ENCODE measurements at regions not wholly inside any gene's neighbourhood (a gene's known extent, or its start where the extent isn't known, plus 50 kb on each side); places are given as distances from the start of the nearest gene placed in this dataset.

GRCh38 chr2:54401554-54401953, 54.6 kb upstream of the SPTBN1 start:
- no peak overlapping the region for H3K4me3 ChIP-seq (ENCODE audit: low read depth, low read length)
- in situ Hi-C loops (cut with HindIII; ENCODE audit: low sequenced_read_pairs) = no loop called here
- TF ChIP-seq, protein P1, sequence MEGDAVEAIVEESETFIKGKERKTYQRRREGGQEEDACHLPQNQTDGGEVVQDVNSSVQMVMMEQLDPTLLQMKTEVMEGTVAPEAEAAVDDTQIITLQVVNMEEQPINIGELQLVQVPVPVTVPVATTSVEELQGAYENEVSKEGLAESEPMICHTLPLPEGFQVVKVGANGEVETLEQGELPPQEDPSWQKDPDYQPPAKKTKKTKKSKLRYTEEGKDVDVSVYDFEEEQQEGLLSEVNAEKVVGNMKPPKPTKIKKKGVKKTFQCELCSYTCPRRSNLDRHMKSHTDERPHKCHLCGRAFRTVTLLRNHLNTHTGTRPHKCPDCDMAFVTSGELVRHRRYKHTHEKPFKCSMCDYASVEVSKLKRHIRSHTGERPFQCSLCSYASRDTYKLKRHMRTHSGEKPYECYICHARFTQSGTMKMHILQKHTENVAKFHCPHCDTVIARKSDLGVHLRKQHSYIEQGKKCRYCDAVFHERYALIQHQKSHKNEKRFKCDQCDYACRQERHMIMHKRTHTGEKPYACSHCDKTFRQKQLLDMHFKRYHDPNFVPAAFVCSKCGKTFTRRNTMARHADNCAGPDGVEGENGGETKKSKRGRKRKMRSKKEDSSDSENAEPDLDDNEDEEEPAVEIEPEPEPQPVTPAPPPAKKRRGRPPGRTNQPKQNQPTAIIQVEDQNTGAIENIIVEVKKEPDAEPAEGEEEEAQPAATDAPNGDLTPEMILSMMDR (IDR thresholded peaks at IDR 0.05; ENCODE audit: low read depth, low read length) = no peak
- DNase-seq (ENCODE audit: low read depth, low spot score) = no peak

GRCh38 chr2:54402350-54402749, 53.8 kb upstream of the SPTBN1 start:
- in situ Hi-C loops (cut with HindIII; ENCODE audit: low sequenced_read_pairs) = no loop called here
- DNase-seq (ENCODE audit: low read depth, low spot score) = peak; percentile 56
- H3K4me3 ChIP-seq (ENCODE audit: low read depth, low read length) = no peak overlapping the region
- TF ChIP-seq, protein P1 (IDR thresholded peaks at IDR 0.05; ENCODE audit: low read depth, low read length) = no peak

DNA sequence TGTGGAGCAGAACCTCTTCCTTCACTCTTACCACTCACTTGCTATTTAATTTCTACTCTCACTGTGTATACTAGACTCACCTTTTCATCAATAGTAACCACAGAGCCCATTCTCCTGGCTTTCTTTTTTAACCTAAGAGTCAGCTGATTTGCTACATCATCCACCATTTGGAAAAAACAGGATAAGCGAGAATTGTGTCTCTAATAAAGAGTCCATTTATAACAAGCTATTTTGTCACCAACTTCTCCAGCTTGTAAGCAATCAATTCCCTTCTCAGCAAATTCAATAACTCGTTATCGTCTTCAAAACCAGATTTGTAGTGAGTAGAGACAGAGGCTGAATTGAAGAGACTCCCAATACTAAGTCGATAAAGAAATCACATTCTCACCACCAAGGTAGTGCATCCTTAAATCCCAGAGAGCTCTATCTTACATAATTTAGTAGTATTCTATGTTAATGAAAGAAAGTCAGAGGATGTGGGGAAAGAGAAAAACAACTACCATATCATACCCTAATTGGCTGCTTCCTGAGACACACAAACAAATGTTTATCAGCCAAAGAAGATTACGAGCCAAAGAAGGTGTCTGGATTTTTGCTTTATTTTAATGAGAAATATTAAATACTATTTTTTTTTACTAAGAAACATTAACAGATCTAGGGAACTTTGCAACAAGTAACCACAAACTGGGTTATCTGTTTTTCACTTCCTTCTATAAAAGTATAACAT, 52.5 kb upstream of the SPTBN1 start:
- TF ChIP-seq, protein P1 (IDR thresholded peaks at IDR 0.05; ENCODE audit: low read depth, low read length) = no peak
- H3K4me3 ChIP-seq (ENCODE audit: low read depth, low read length) = no peak overlapping the region
- in situ Hi-C loops (cut with HindIII; ENCODE audit: low sequenced_read_pairs) = no loop called here
- DNase-seq (ENCODE audit: low read depth, low spot score) = no peak

DNA sequence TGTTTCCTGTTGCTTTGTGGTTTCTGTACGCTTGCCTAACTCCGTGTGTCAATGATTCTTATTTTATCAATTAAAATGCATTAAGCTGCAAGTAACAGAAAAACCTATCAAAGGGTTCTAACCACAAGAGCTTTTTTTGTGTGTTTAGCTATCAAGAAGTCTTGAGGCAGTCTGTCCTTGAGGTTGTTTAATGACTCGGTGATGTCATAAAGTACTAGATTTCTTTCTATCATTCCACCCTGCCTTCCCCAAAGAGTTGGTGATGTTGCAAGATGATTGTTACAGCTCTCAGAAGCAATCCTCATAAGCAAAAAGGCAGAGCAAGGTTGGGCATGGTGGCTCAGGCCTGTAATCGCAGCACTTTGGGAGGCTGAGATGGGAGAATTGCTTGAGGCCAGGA, 51.9 kb upstream of the SPTBN1 start:
- TF ChIP-seq, protein P1 (IDR thresholded peaks at IDR 0.05; ENCODE audit: low read depth, low read length) = no peak
- in situ Hi-C loops (cut with HindIII; ENCODE audit: low sequenced_read_pairs) = no loop called here
- no peak for DNase-seq (ENCODE audit: low read depth, low spot score)
- no peak overlapping the region for H3K4me3 ChIP-seq (ENCODE audit: low read depth, low read length)

- TF ChIP-seq, protein P1 (IDR thresholded peaks at IDR 0.05; ENCODE audit: low read depth, low read length) = no peak
- in situ Hi-C loops (cut with HindIII; ENCODE audit: low sequenced_read_pairs) = no loop called here
- H3K4me3 ChIP-seq (ENCODE audit: low read depth, low read length) = no peak overlapping the region
- no peak for DNase-seq (ENCODE audit: low read depth, low spot score)
Observed at GRCh38 chr2:54406031-54406430, 50.1 kb upstream of the SPTBN1 start.
